ENCODE measurements at regions not wholly inside any gene's neighbourhood (a gene's known extent, or its start where the extent isn't known, plus 50 kb on each side); places are given as distances from the start of the nearest gene placed in this dataset.

DNA sequence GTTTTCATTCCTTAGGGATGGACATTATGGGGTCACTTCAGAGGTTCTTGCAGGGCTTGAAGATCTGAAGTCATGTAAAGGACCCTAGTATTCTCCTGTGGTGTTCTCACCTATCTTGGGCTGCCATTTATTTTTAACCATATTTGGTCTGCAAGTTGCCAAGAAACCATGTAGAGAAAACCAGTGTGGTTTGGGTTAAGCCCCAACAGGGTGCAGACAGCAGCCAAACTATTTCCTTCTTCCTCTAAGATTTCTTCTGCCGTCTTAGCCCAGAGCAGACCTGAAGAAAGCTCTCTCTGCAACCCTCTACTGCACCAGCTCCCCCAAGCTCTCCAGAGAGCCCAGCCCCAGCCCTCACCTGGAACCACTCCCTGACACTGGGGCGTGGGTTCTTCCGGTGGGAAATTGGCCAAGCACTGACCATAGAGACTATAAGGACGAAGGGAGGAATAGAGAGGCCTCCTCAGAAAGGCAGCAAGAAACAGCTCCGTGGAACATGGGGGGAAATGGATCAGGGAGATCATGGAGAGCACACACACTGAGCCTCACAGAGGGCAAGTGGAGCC lies 136.6 kb downstream of the SYF2 start:
- DNase-seq: no peak
- Mint-ChIP-seq H3K36me3 (no peaks in the 10 kb centered on the region), H3K9me3 (peaks cover 0 to 1% (median 0%) of the 10 kb centered on the region in 7 donors), H3K27ac (peak overlapping the region in 1 of 6 donors; percentile 1), H3K27me3 (no peaks in the 10 kb centered on the region), H3K4me1 (peaks cover 17 to 34% (median 18%) of the 10 kb centered on the region in 3 donors), H3K4me3 (no peak overlapping the region)
- ATAC-seq (ENCODE audit: low read depth in 2 of 2): no peak

- Mint-ChIP-seq H3K4me3 (no peak overlapping the region), H3K4me1 (peaks cover 12 to 27% (median 13%) of the 10 kb centered on the region in 3 donors), H3K27ac (peak overlapping the region in 1 of 6 donors; percentile 54), H3K36me3 (no peaks in the 10 kb centered on the region), H3K9me3 (peaks cover 0 to 1% (median 0%) of the 10 kb centered on the region in 7 donors), H3K27me3 (no peaks in the 10 kb centered on the region)
- ATAC-seq (ENCODE audit: low read depth in 2 of 2) (no peak), DNase-seq (no peak)
Measured at GRCh38 chr1:25094995-25095394, 137.3 kb downstream of the SYF2 start.

DNA sequence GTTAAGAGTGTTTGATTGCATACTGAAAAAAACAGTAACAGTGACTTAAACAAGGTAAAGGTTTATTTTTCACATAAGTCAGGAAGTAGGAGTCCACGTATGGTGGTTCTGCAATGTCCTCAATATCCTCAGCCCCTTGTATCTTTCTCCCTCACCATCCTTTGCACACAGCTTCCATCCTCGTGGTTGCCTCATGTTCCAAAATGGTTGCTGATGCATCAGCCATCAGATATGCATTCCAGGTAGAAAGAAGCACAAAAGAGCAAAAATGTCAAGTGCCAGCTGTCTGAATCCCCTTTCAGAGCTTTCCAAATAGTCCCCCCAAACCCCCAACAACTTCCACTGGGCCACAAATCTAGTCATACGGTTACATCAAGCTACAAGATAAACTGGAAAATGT lies 138.1 kb downstream of the SYF2 start:
- DNase-seq: no peak
- Mint-ChIP-seq H3K27ac (no peak overlapping the region), H3K36me3 (no peaks in the 10 kb centered on the region), H3K27me3 (no peaks in the 10 kb centered on the region), H3K4me1 (peaks cover 5 to 19% (median 7%) of the 10 kb centered on the region in 3 donors), H3K4me3 (peak overlapping the region in 1 of 8 donors; percentile 22), H3K9me3 (peaks cover 0 to 1% (median 0%) of the 10 kb centered on the region in 7 donors)
- ATAC-seq (ENCODE audit: low read depth in 2 of 2): no peak

DNA sequence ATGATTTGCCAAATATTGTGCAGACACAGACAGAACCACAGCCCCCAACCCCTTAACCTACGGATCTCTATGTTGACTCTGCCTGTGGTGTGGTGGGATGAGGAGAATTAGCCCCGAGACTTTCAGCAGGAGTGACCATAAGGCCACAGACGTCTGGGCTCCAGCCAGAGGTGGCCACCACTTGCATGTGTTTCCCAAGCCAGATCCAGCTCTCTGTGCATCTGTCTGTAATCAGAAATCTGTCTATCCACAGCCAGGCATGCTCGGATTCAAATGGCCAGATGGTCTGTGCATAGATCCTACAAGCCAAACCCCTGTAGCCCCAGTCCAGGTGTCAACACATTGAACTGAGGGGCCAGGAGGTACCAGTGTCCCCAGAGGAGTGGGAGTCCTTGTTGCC lies 140.6 kb downstream of the SYF2 start:
- no peak overlapping the region for H3K27ac Mint-ChIP-seq
- peaks cover 5 to 24% (median 6%) of the 10 kb centered on the region in 3 donors for H3K4me1 Mint-ChIP-seq
- no peaks in the 10 kb centered on the region for H3K9me3 Mint-ChIP-seq
- ATAC-seq (ENCODE audit: low read depth in 2 of 2) (no peak), DNase-seq (no peak)
- peaks cover 0 to 16% (median 10%) of the 10 kb centered on the region in 3 donors for H3K27me3 Mint-ChIP-seq
- H3K36me3 Mint-ChIP-seq: no peaks in the 10 kb centered on the region
- no peak overlapping the region for H3K4me3 Mint-ChIP-seq

DNA sequence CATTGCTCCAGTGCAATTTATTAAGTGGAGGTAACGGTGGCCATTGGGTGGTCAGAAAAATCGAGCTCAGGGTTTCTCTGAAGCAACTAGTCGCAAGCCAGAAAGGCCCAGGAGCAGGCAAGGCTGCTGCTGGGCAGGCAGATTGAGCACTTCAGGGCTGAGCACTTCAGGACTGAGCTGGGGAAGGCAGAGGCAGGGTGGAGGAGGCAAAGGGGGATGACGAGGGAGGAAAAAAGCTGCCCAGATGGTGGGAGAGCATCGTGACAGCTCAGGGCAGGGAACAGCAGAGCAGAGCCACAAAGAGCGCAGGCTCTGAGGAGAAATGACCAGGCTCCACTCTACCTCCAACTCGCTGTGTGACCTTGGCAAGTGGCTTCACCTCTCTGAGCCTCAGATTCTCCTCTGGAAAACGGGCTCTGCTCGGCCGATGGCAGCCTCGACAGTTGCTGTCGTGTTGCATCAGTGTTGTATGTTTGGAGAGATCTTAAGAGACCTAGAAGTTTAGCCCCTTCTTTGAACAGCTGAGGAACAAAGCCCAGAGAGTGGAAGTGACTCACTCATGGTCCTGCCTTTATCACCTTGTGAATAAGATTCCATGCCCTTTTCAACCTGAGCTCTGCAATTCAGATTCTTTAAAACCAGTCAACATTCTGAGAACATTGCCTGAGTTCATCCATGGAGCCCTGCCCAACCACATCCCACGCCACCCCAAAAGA lies 141.4 kb downstream of the SYF2 start:
- DNase-seq (no peak), ATAC-seq (ENCODE audit: low read depth in 2 of 2) (no peak)
- Mint-ChIP-seq H3K27me3 (peaks cover 0 to 16% (median 10%) of the 10 kb centered on the region in 3 donors), H3K27ac (no peak overlapping the region), H3K36me3 (no peaks in the 10 kb centered on the region), H3K4me1 (peaks cover 5 to 22% (median 5%) of the 10 kb centered on the region in 3 donors), H3K4me3 (no peak overlapping the region), H3K9me3 (no peaks in the 10 kb centered on the region)

DNA sequence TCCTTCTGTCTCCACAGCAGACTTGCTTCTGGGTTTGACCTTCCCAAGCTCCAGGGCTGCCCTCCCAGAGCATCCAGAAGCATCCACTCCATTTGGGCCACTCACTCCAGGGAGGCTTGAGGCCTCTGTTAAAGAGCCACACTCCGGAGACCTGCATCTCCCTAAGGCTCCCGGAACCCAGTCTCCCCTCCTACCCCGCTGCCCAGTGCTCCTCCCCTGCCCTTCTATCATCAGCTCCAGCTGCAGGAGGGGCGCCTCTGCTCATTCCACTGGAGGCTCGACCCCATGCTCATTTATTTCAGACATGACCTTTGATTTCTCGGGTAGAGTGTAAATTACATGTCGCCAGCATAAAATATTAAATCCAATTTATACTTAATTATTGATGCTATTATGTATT lies 142.5 kb downstream of the SYF2 start:
- Mint-ChIP-seq H3K27me3 (peaks cover 0 to 16% (median 10%) of the 10 kb centered on the region in 3 donors), H3K4me1 (peaks cover 3 to 18% (median 5%) of the 10 kb centered on the region in 3 donors), H3K36me3 (no peaks in the 10 kb centered on the region), H3K4me3 (no peak overlapping the region), H3K27ac (no peak overlapping the region), H3K9me3 (no peaks in the 10 kb centered on the region)
- ATAC-seq (ENCODE audit: low read depth in 2 of 2): no peak
- no peak for DNase-seq

DNA sequence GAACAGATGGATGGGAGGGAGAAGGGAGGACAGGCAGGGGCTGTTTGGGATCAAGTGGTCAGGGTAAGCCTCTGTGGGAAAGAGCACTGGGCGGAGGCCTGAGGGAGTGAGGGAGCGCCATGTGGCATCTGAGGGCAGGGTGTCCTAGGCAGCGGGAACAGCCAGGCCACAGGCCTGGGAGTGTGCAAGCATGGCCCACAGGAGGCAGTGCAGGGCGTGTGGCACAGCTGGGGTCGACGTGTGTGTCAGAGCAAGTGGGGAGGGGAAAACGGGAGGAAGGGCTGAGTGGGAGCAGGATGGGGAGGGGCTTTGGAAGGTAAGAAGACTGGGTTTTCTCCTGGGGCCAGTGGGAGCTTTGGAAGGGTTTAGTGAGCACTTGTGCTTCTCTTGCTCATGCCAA lies 143.4 kb downstream of the SYF2 start:
- H3K27ac Mint-ChIP-seq: no peak overlapping the region
- H3K9me3 Mint-ChIP-seq: no peaks in the 10 kb centered on the region
- no peaks in the 10 kb centered on the region for H3K36me3 Mint-ChIP-seq
- peaks cover 0 to 16% (median 10%) of the 10 kb centered on the region in 3 donors for H3K27me3 Mint-ChIP-seq
- H3K4me1 Mint-ChIP-seq: peaks cover 3 to 18% (median 5%) of the 10 kb centered on the region in 3 donors
- ATAC-seq (ENCODE audit: low read depth in 2 of 2) (no peak), DNase-seq (no peak)
- H3K4me3 Mint-ChIP-seq: no peak overlapping the region

- no peak for DNase-seq
- Mint-ChIP-seq H3K4me1 (peaks cover 3 to 11% (median 5%) of the 10 kb centered on the region in 3 donors), H3K27me3 (peaks cover 0 to 16% (median 10%) of the 10 kb centered on the region in 3 donors), H3K36me3 (no peaks in the 10 kb centered on the region), H3K9me3 (no peaks in the 10 kb centered on the region), H3K27ac (no peak overlapping the region), H3K4me3 (no peak overlapping the region)
- no peak for ATAC-seq (ENCODE audit: low read depth in 2 of 2)
Measured at GRCh38 chr1:25088180-25088701, 144.1 kb downstream of the SYF2 start.

GRCh38 chr1:25086518-25087079 lies 145.7 kb downstream of the SYF2 start:
- no peak overlapping the region for H3K27ac Mint-ChIP-seq
- peaks cover 3 to 10% (median 5%) of the 10 kb centered on the region in 3 donors for H3K4me1 Mint-ChIP-seq
- peaks cover 0 to 16% (median 10%) of the 10 kb centered on the region in 3 donors for H3K27me3 Mint-ChIP-seq
- no peak overlapping the region for H3K4me3 Mint-ChIP-seq
- DNase-seq (no peak), ATAC-seq (ENCODE audit: low read depth in 2 of 2) (no peak)
- no peaks in the 10 kb centered on the region for H3K9me3 Mint-ChIP-seq
- H3K36me3 Mint-ChIP-seq: no peaks in the 10 kb centered on the region

DNA sequence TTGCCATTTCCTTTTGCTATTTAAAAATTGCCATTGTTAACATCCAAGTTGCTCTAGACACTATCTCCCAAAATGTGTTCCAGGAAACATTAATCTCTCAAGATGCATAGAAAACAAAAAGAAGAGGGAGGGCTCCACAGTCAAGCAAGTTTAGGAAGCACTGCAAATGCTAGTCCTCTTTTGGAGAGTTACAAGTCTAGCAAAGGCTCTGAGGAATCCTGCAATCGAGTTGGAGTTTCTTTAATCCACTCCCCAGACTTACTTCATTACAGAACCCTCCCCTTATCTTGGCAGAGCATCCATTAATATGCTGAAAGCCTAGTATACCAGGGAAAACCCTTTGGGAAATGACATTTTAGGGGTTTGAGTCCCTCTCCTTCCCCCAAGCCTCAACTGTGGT lies 147.9 kb downstream of the SYF2 start:
- H3K27me3 Mint-ChIP-seq: peaks cover 0 to 16% (median 10%) of the 10 kb centered on the region in 3 donors
- H3K4me3 Mint-ChIP-seq: no peak overlapping the region

DNA sequence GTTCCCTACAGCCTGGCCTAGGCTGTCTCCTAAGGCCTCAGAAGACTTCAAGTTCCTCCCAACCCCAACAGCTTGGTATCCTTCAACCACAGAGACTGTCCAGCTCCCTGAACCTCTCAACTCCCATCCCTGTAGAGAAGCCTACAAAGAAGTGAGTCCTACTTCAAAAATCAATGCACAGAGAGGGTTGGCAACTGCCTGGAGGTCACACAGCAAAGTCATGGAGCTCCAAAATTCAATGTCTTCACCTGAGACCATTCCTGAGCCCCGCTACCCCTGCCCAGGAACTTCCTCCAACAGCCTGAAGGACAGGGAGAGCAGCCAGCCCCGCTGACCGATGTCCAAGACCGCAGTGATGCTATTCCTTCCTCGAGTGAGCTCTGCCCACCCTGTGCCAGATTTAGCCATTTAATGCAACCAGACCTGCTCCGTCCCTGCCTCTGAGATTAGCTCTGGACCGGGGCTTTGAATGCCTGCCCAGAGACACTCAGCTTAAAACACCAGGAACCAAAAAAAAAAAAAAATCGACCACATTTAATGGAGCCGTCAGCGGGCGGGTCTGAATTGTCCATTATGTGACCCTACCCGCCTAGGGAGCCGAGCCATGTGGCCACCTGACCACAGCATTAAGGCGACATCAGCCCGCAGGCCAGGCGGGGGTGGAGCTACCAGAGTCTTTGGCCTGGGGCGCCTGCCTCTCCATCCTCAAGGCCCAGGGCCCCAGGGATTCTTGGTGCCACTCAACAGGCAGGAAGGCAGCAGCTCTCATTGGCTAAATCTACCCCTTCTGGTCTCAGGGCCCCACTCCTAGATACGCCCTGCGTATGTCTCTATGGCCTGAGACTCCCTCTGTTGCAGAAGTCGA lies 148.6 kb downstream of the SYF2 start:
- ATAC-seq (ENCODE audit: low read depth in 2 of 2): no peak
- Mint-ChIP-seq H3K4me3 (no peak overlapping the region), H3K4me1 (peaks cover 3 to 6% (median 5%) of the 10 kb centered on the region in 3 donors), H3K27me3 (peaks cover 0 to 12% (median 6%) of the 10 kb centered on the region in 3 donors), H3K9me3 (peaks cover 0 to 5% (median 0%) of the 10 kb centered on the region in 7 donors), H3K27ac (peak overlapping the region in 2 of 6 donors; percentile 44 to 84), H3K36me3 (no peaks in the 10 kb centered on the region)
- no peak for DNase-seq

More for the DNA sequence above, 147.9 kb downstream of the SYF2 start:
- Mint-ChIP-seq H3K36me3 (no peaks in the 10 kb centered on the region), H3K4me1 (peaks cover 3 to 10% (median 5%) of the 10 kb centered on the region in 3 donors), H3K9me3 (peaks cover 0 to 5% (median 0%) of the 10 kb centered on the region in 7 donors), H3K27ac (peak overlapping the region in 1 of 6 donors; percentile 59)
- DNase-seq (no peak), ATAC-seq (ENCODE audit: low read depth in 2 of 2) (no peak)

DNA sequence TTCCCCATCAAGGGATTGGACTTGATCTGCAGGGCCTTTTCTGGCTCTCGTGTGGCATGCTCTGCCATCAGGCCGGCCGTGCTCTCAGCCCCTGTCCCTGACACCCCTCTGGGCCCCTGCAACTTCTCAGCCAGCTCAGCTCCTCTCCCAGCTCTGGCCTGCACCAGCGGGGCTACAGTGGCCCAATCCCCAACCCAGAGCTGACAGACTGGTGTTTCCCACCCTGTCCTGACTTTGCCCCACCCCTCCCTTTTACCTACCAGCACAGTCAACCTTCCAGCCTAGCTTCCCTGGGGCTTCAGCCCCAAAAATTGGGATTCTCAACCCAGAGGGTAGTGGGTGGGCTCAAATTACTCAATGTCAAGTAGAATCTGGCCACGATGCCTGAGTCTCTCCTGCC lies 149.3 kb downstream of the SYF2 start:
- Mint-ChIP-seq H3K27me3 (peaks cover 0 to 5% (median 0%) of the 10 kb centered on the region in 3 donors), H3K27ac (peak overlapping the region in 2 of 6 donors; percentile 33 to 84), H3K36me3 (no peaks in the 10 kb centered on the region), H3K9me3 (peaks cover 0 to 5% (median 0%) of the 10 kb centered on the region in 7 donors), H3K4me3 (no peak overlapping the region), H3K4me1 (peaks cover 0 to under 1% (median 0%) of the 10 kb centered on the region in 3 donors)
- ATAC-seq (ENCODE audit: low read depth in 2 of 2): no peak
- no peak for DNase-seq

All from naive B cell (primary cell).